K562 (cell line): ENCODE measurements at regions not wholly inside any gene's neighbourhood (a gene's known extent, or its start where the extent isn't known, plus 50 kb on each side); places are given as distances from the start of the nearest gene placed in this dataset.

Experiments used
- ATAC-seq: fragments of 200-7000 bp; cut with Tn5 transposase; 3 replicates; pipeline ENCODE4 v1.9.1; 2020; ENCODE audit warnings: moderate library complexity
- BruUV-seq: library from RNA; stranded (reverse); fragments of 400-500 nt; replicated peaks from 2 replicates; lab custom pipeline; 2021; lab: Mats Ljungman, UMichigan
- CTCF ChIA-PET: fragments of 300-600 bp; formaldehyde crosslinking; extraction: SDS; loops from one replicate; lab custom pipeline; 2021; ENCODE audit warnings: low intra/inter-chr PET ratio; lab: Yijun Ruan, JAX
- POLR2A ChIA-PET: fragments of 300-600, 350-650 bp; sonication (Branson Sonifier 250); formaldehyde crosslinking; extraction: SDS; loops from one replicate; lab custom pipeline; 2021; ENCODE audit warnings: antibody characterized with exemption, inconsistent platforms; lab: Yijun Ruan, JAX
- DNase-seq, 4 experiments: peaks; one replicate each; pipeline versions ENCODE4 v3.0.0 to v3.0.0-alpha.2; 2011 to 2018; ENCODE audit warnings: low spot score in 3 of 4, mixed read lengths in 3 of 4; ENCODE audit errors: extremely low read depth in 1 of 4
- FAIRE-seq: peaks from 2 replicates; lab custom pipeline; 2011; peaks lifted over from hg19 to GRCh38; lab: Jason Lieb, UNC
- H2AFZ ChIP-seq: 2 replicates; pipeline ENCODE4 v1.6.0; 2011; ENCODE audit warnings: low read depth, low read length, control low read depth, inconsistent platforms
- H3K27ac ChIP-seq: fragments of 200-600 bp; 3 replicates; pipeline ENCODE4 v1.8.0; 2011; ENCODE audit warnings: low read depth, mild to moderate bottlenecking, control low read depth, inconsistent platforms, low read length, moderate library complexity, mixed read lengths; ENCODE audit errors: extremely low read depth
- H3K27me3 ChIP-seq, 2 experiments: fragments of 300-600 bp in 1 of 2; 2 replicates in 1 of 2; 3 replicates in 1 of 2; pipeline versions ENCODE4 v1.6.0 to v1.8.0; 2011; ENCODE audit warnings: inconsistent platforms in 2 of 2, low read length in 2 of 2, mild to moderate bottlenecking in 1 of 2, mixed read lengths in 1 of 2, moderate library complexity in 1 of 2; ENCODE audit not compliant: control insufficient read depth in 2 of 2, insufficient read depth in 2 of 2
- H3K36me3 ChIP-seq: fragments of 300-600 bp; 3 replicates; pipeline ENCODE4 v1.8.0; 2011; ENCODE audit warnings: mild to moderate bottlenecking, low read length, inconsistent platforms; ENCODE audit not compliant: control insufficient read depth, insufficient read depth
- H3K4me1 ChIP-seq, 2 experiments: fragments of 200-600 bp in 1 of 2; replicated peaks in 1 of 2; 2 replicates in 1 of 2; 3 replicates in 1 of 2; pipeline versions ENCODE4 v1.5.1 to v1.8.0; 2011; ENCODE audit warnings: inconsistent platforms in 2 of 2, low read length in 2 of 2, mild to moderate bottlenecking in 1 of 2, mixed read lengths in 1 of 2, moderate library complexity in 1 of 2; ENCODE audit not compliant: control insufficient read depth in 2 of 2, insufficient read depth in 2 of 2
- H3K4me2 ChIP-seq: 2 replicates; pipeline ENCODE4 v1.6.1; 2011; ENCODE audit warnings: low read length, control low read depth, inconsistent platforms, mixed read lengths; ENCODE audit not compliant: insufficient read depth
- H3K4me3 ChIP-seq: fragments of 200-600 bp; sonication (generic), shearing (Covaris generic); 2 replicates; pipeline ENCODE4 v1.5.1; 2016; ENCODE audit warnings: control low read depth, inconsistent platforms
- H3K79me2 ChIP-seq: fragments of 200-600 bp; 3 replicates; pipeline ENCODE4 v1.8.0; 2011; ENCODE audit warnings: low read length, inconsistent platforms; ENCODE audit not compliant: control insufficient read depth, insufficient read depth
- H3K9ac ChIP-seq, 2 experiments: 2 replicates each; pipeline versions ENCODE4 v1.6.0 to v1.6.1; 2011; ENCODE audit warnings: low read depth in 2 of 2, low read length in 2 of 2, control low read depth in 1 of 2, inconsistent platforms in 1 of 2, mild to moderate bottlenecking in 1 of 2, mixed read lengths in 1 of 2; ENCODE audit not compliant: insufficient read depth in 1 of 2
- H3K9me1 ChIP-seq: one replicate; pipeline ENCODE4 v1.6.0; 2011; ENCODE audit warnings: inconsistent platforms, mild to moderate bottlenecking, low read length, moderate library complexity; ENCODE audit not compliant: control insufficient read depth, insufficient read depth
- H3K9me3 ChIP-seq: replicated peaks from 2 replicates; pipeline ENCODE4 v1.5.1; 2011; ENCODE audit warnings: low read depth, low read length, inconsistent platforms; ENCODE audit not compliant: control insufficient read depth, insufficient read depth
- H4K20me1 ChIP-seq: replicated peaks from 2 replicates; pipeline ENCODE4 v1.6.1; 2011; ENCODE audit warnings: low read length, inconsistent platforms, mixed read lengths; ENCODE audit not compliant: control insufficient read depth, insufficient read depth
- CBFA2T3 ChIP-seq: fragments of 450-650 bp; IDR thresholded peaks from 2 replicates; pipeline ENCODE4 v1.6.1; 2017
- CREB1 ChIP-seq, 2 experiments: sonication (generic) in 1 of 2; formaldehyde crosslinking in 1 of 2; IDR thresholded peaks; 2 replicates each; pipeline versions ENCODE4 v1.6.1 to v1.8.0; 2012 to 2022; ENCODE audit warnings: inconsistent platforms in 1 of 2, mild to moderate bottlenecking in 1 of 2, missing genetic modification reagents in 1 of 2, moderate library complexity in 1 of 2
- CSDE1 ChIP-seq, 2 experiments: fragments of 450-650 bp; IDR thresholded peaks; 2 replicates each; pipeline ENCODE4 v1.6.1; 2016; ENCODE audit warnings: mild to moderate bottlenecking in 1 of 2
- JUNB ChIP-seq: fragments of 450-650 bp; formaldehyde crosslinking; conservative IDR thresholded peaks from 2 replicates; pipeline ENCODE4 v1.4.0; 2020; ENCODE audit warnings: mild to moderate bottlenecking
- MEF2A ChIP-seq: IDR thresholded peaks from 2 replicates; pipeline ENCODE4 v1.6.1; 2011; ENCODE audit warnings: low read depth, mild to moderate bottlenecking, low read length, moderate library complexity; ENCODE audit not compliant: control insufficient read depth
- MEF2D ChIP-seq: conservative IDR thresholded peaks from 2 replicates; pipeline ENCODE4 v1.6.1; 2016; ENCODE audit warnings: low read depth, missing genetic modification characterization, missing compliant biosample characterization
- NELFE ChIP-seq: IDR thresholded peaks from 2 replicates; pipeline ENCODE4 v1.6.1; 2011; ENCODE audit warnings: mild to moderate bottlenecking; ENCODE audit not compliant: insufficient read depth, insufficient read length
- NKRF ChIP-seq: fragments of 450-650 bp; IDR thresholded peaks from 2 replicates; pipeline ENCODE4 v1.6.1; 2016; ENCODE audit warnings: borderline replicate concordance
- NR1H2 ChIP-seq: sonication (generic); formaldehyde crosslinking; IDR thresholded peaks from 2 replicates; pipeline ENCODE4 v1.4.0; 2020; ENCODE audit warnings: mild to moderate bottlenecking, missing genetic modification reagents
- PTBP1 ChIP-seq: fragments of 200-400 bp; formaldehyde crosslinking; IDR thresholded peaks from 2 replicates; pipeline ENCODE4 v1.6.1; 2017; ENCODE audit warnings: low read depth, low read length
- SIRT6 ChIP-seq: IDR thresholded peaks from one replicate; pipeline ENCODE4 v1.6.1; 2012; ENCODE audit warnings: low read depth, mild to moderate bottlenecking, control low read depth, inconsistent platforms, low read length, moderate library complexity
- ZNF133 ChIP-seq: fragments of 250-450 bp; sonication (Bioruptor Pico); IDR thresholded peaks from 2 replicates; pipeline ENCODE4 v1.4.0; 2020; ENCODE audit warnings: mild to moderate bottlenecking
- ZNF23 ChIP-seq: fragments of 250-450 bp; sonication (Bioruptor Pico); IDR thresholded peaks from 2 replicates; pipeline ENCODE4 v1.4.0; 2020; ENCODE audit warnings: mild to moderate bottlenecking
- ZNF263 ChIP-seq: sonication (generic); formaldehyde crosslinking; IDR thresholded peaks from 2 replicates; pipeline ENCODE4 v1.8.0; 2022; ENCODE audit warnings: mild to moderate bottlenecking, missing genetic modification reagents, borderline replicate concordance
- ZNF324 ChIP-seq: fragments of 250-450 bp; sonication (Bioruptor Pico); IDR thresholded peaks from 2 replicates; pipeline ENCODE4 v1.4.0; 2020; ENCODE audit warnings: mild to moderate bottlenecking
- ZNF655 ChIP-seq: fragments of 250-450 bp; sonication (Bioruptor Pico); IDR thresholded peaks from 2 replicates; pipeline ENCODE4 v1.5.0; 2021
- ZNF695 ChIP-seq: fragments of 450-650 bp; formaldehyde crosslinking; IDR thresholded peaks from 2 replicates; pipeline ENCODE4 v1.4.0; 2020; ENCODE audit warnings: mild to moderate bottlenecking, moderate library complexity
- ZNF76 ChIP-seq: fragments of 250-450 bp; sonication (Bioruptor Pico); IDR thresholded peaks from 2 replicates; pipeline ENCODE4 v1.4.0; 2020; ENCODE audit warnings: mild to moderate bottlenecking, moderate library complexity, borderline replicate concordance
- WGBS: fragments of 100-300 bp; shearing (Covaris generic); methylation state at CpG from one replicate; pipeline ENCODE4 v1.1.6; 2016; ENCODE audit warnings: low coverage, mixed read lengths; ENCODE audit not compliant: insufficient coverage; ENCODE audit errors: missing lambda C conversion rate; 5-methylcytosine and 5-hydroxymethylcytosine counted together
- in situ Hi-C: fragments of 300-500 bp; cut with MboI; formaldehyde crosslinking; loops from 4 replicates; pipeline ENCODE4 v1.15.0; 2018; ENCODE audit warnings: inconsistent platforms, mixed read lengths
- intact Hi-C: fragments of 100-400 bp; cut with micrococcal nuclease; formaldehyde crosslinking; loops from 2 replicates; pipeline ENCODE4 v1.14.2; 2022

GRCh38 chr12:69168363-69168762 is 71.0 kb upstream of the CPSF6 start:
- DNase-seq (no peak), FAIRE-seq (no peak), ATAC-seq (no peak)
- no TSS peak for BruUV-seq
- in situ Hi-C loops, result no loop called here
- no peak overlapping the region for H3K4me2 ChIP-seq
- H3K79me2 ChIP-seq, result no peaks in the 10 kb centered on the region
- H3K36me3 ChIP-seq, result no peaks in the 10 kb centered on the region
- ChIA-PET CTCF (no interaction called here), POLR2A (no interaction called here)
- H3K4me3 ChIP-seq, result no peak overlapping the region
- WGBS, result 6% methylated on average over 5 of the region's 5 CpGs
- H3K27me3 ChIP-seq, result peaks cover 2 to 5% of the 10 kb centered on the region in 2 experiments; a peak in 3 of 5 replicates
- H2AFZ ChIP-seq, result no peak overlapping the region
- H3K9ac ChIP-seq, result no peak overlapping the region
- H4K20me1 ChIP-seq, result no peaks in the 10 kb centered on the region
- H3K9me1 ChIP-seq, result no peaks in the 10 kb centered on the region
- no peaks in the 10 kb centered on the region; a peak in 1 of 5 replicates for H3K4me1 ChIP-seq
- intact Hi-C loops, result no loop called here
- TF ChIP-seq ZNF263 (CRISPR knock-in tag) (no peak), CREB1 (IDR thresholded peaks at IDR 0.05) (no peak), CREB1 (CRISPR knock-in tag; IDR thresholded peaks at IDR 0.05) (no peak), NELFE (no peak), PTBP1 (no peak), ZNF76 (no peak), CBFA2T3 (no peak), NR1H2 (CRISPR knock-in tag) (no peak), MEF2D (tag) (no peak), SIRT6 (no peak), ZNF133 (CRISPR knock-in tag) (no peak), JUNB (CRISPR knock-in tag) (no peak), ZNF324 (CRISPR knock-in tag) (no peak), ZNF695 (CRISPR knock-in tag) (no peak), NKRF (no peak), CSDE1 (IDR thresholded peaks at IDR 0.05) (no peak), ZNF23 (CRISPR knock-in tag) (no peak), ZNF655 (CRISPR knock-in tag) (no peak), MEF2A (no peak)
- no peaks in the 10 kb centered on the region for H3K9me3 ChIP-seq
- H3K27ac ChIP-seq, result no peak overlapping the region
